IPS-18c (cell line): ENCODE measurements at regions not wholly inside any gene's neighbourhood (a gene's known extent, or its start where the extent isn't known, plus 50 kb on each side); places are given as distances from the start of the nearest gene placed in this dataset.

Source experiments
- H3K4me3 ChIP-seq: 2 replicates; pipeline ENCODE4 v1.7.0; 2013; ENCODE audit warnings: low read depth, mild to moderate bottlenecking, low read length, moderate library complexity; ENCODE audit not compliant: insufficient read depth
- H3K9me3 ChIP-seq: one replicate; pipeline ENCODE4 v1.6.1; 2013; ENCODE audit warnings: mild to moderate bottlenecking, low read length, moderate library complexity; ENCODE audit not compliant: control insufficient read depth, insufficient read depth

GRCh38 chr17:79513206-79513605 lies 97.6 kb downstream of the RBFOX3 start:
- Histone ChIP-seq H3K4me3 (no peak overlapping the region), H3K9me3 (no peaks in the 10 kb centered on the region)

- Histone ChIP-seq H3K9me3 (no peaks in the 10 kb centered on the region), H3K4me3 (no peak overlapping the region)
These were observed 99.4 kb downstream of the RBFOX3 start for GRCh38 chr17:79511471-79511870.

GRCh38 chr17:79510071-79510470 lies 100.8 kb downstream of the RBFOX3 start:
- peaks cover 2% of the 10 kb centered on the region for H3K9me3 ChIP-seq

GRCh38 chr17:79509490-79509889 lies 101.4 kb downstream of the RBFOX3 start:
- H3K4me3 ChIP-seq: no peak overlapping the region
- peaks cover 3% of the 10 kb centered on the region for H3K9me3 ChIP-seq

More at GRCh38 chr17:79510071-79510470, 100.8 kb downstream of the RBFOX3 start:
- no peak overlapping the region for H3K4me3 ChIP-seq

GRCh38 chr17:79509008-79509407 lies 101.8 kb downstream of the RBFOX3 start:
- H3K9me3 ChIP-seq: peaks cover 3% of the 10 kb centered on the region

GRCh38 chr17:79508291-79508716 lies 102.5 kb downstream of the RBFOX3 start:
- Histone ChIP-seq H3K4me3 (no peak overlapping the region), H3K9me3 (peaks cover 3% of the 10 kb centered on the region)

More at GRCh38 chr17:79509008-79509407, 101.8 kb downstream of the RBFOX3 start:
- no peak overlapping the region for H3K4me3 ChIP-seq

- H3K4me3 ChIP-seq: no peak overlapping the region
- peaks cover 3% of the 10 kb centered on the region for H3K9me3 ChIP-seq
These were observed 103.9 kb downstream of the RBFOX3 start for GRCh38 chr17:79506955-79507354.

- Histone ChIP-seq H3K9me3 (peaks cover 3% of the 10 kb centered on the region), H3K4me3 (no peak overlapping the region)
These were observed 104.5 kb downstream of the RBFOX3 start for GRCh38 chr17:79506150-79506870.

GRCh38 chr17:79505199-79505598 lies 105.7 kb downstream of the RBFOX3 start:
- Histone ChIP-seq H3K4me3 (no peak overlapping the region), H3K9me3 (peaks cover 3% of the 10 kb centered on the region)

- Histone ChIP-seq H3K4me3 (no peak overlapping the region), H3K9me3 (peaks cover 3% of the 10 kb centered on the region)
These were observed 106.7 kb downstream of the RBFOX3 start for GRCh38 chr17:79504181-79504605.

- peaks cover 3% of the 10 kb centered on the region for H3K9me3 ChIP-seq
- no peak overlapping the region for H3K4me3 ChIP-seq
These were observed 107.6 kb downstream of the RBFOX3 start for GRCh38 chr17:79503126-79503839.

GRCh38 chr17:79501910-79502309 lies 108.9 kb downstream of the RBFOX3 start:
- peaks cover 3% of the 10 kb centered on the region for H3K9me3 ChIP-seq

GRCh38 chr17:79500745-79501618 lies 109.9 kb downstream of the RBFOX3 start:
- peaks cover 5% of the 10 kb centered on the region for H3K9me3 ChIP-seq

More at GRCh38 chr17:79501910-79502309, 108.9 kb downstream of the RBFOX3 start:
- H3K4me3 ChIP-seq: no peak overlapping the region

GRCh38 chr17:79498854-79499253 lies 112.0 kb downstream of the RBFOX3 start:
- peaks cover 8% of the 10 kb centered on the region for H3K9me3 ChIP-seq
- H3K4me3 ChIP-seq: no peak overlapping the region

More at GRCh38 chr17:79500745-79501618, 109.9 kb downstream of the RBFOX3 start:
- H3K4me3 ChIP-seq: no peak overlapping the region

- no peak overlapping the region for H3K4me3 ChIP-seq
- H3K9me3 ChIP-seq: peaks cover 10% of the 10 kb centered on the region
These were observed 113.0 kb downstream of the RBFOX3 start for GRCh38 chr17:79497777-79498348.

- no peak overlapping the region for H3K4me3 ChIP-seq
- peaks cover 10% of the 10 kb centered on the region for H3K9me3 ChIP-seq
These were observed 114.3 kb downstream of the RBFOX3 start for GRCh38 chr17:79496422-79497005.

- Histone ChIP-seq H3K9me3 (peaks cover 10% of the 10 kb centered on the region), H3K4me3 (no peak overlapping the region)
These were observed 115.2 kb downstream of the RBFOX3 start for GRCh38 chr17:79495665-79496064.
